HL-60 (cell line): ENCODE measurements at regions not wholly inside any gene's neighbourhood (a gene's known extent, or its start where the extent isn't known, plus 50 kb on each side); places are given as distances from the start of the nearest gene placed in this dataset.

Experiments used
- DNase-seq, 2 experiments: peaks; one replicate each; pipeline ENCODE4 v3.0.0-alpha.2; 2010 to 2020; ENCODE audit warnings: low read depth in 1 of 2, low spot score in 1 of 2
- H3K27ac ChIP-seq: fragments of 250-450 bp; sonication (Bioruptor Pico); replicated peaks from 2 replicates; pipeline ENCODE4 v1.5.1; 2020; ENCODE audit warnings: mild to moderate bottlenecking, moderate library complexity
- H3K27me3 ChIP-seq: fragments of 250-450 bp; sonication (Bioruptor Pico); 2 replicates; pipeline ENCODE4 v1.5.1; 2021; ENCODE audit warnings: mild to moderate bottlenecking, moderate library complexity; ENCODE audit not compliant: insufficient read depth, poor library complexity, severe bottlenecking
- H3K4me3 ChIP-seq: replicated peaks from 2 replicates; pipeline ENCODE4 v1.5.1; 2011; ENCODE audit warnings: mild to moderate bottlenecking, control low read depth, low read length; ENCODE audit not compliant: insufficient read depth
- CTCF ChIP-seq: IDR thresholded peaks from one replicate; pipeline ENCODE4 v1.5.1; 2011; ENCODE audit warnings: low read length, control low read depth, inconsistent platforms; ENCODE audit not compliant: insufficient read depth
- GABPA ChIP-seq: IDR thresholded peaks from 2 replicates; pipeline ENCODE4 v1.6.1; 2012; ENCODE audit warnings: low read depth
- POLR2AphosphoS5 ChIP-seq: IDR thresholded peaks from 2 replicates; pipeline ENCODE4 v1.6.1; 2012; ENCODE audit warnings: low read depth
- REST ChIP-seq: IDR thresholded peaks from 2 replicates; pipeline ENCODE4 v1.6.1; 2012; ENCODE audit warnings: low read depth; ENCODE audit not compliant: insufficient replicate concordance
- SPI1 ChIP-seq: IDR thresholded peaks from 2 replicates; pipeline ENCODE4 v1.6.1; 2012; ENCODE audit warnings: low read depth, mild to moderate bottlenecking, borderline replicate concordance

- no peak overlapping the region for H3K27ac ChIP-seq
- H3K4me3 ChIP-seq = no peak overlapping the region
- no peak for DNase-seq
- no peaks in the 10 kb centered on the region for H3K27me3 ChIP-seq
- TF ChIP-seq REST = no peak
- no peak for TF ChIP-seq GABPA
- TF ChIP-seq POLR2AphosphoS5 = no peak
- no peak for TF ChIP-seq SPI1
- no peak for TF ChIP-seq CTCF
Observed at GRCh38 chr4:98728433-98728832, 70.0 kb upstream of the TSPAN5 start.

- no peak for DNase-seq
- Histone ChIP-seq H3K27ac (no peak overlapping the region), H3K27me3 (no peaks in the 10 kb centered on the region), H3K4me3 (no peak overlapping the region)
- TF ChIP-seq CTCF = no peak
- no peak for TF ChIP-seq POLR2AphosphoS5
- TF ChIP-seq GABPA = no peak
- TF ChIP-seq REST = no peak
- no peak for TF ChIP-seq SPI1
Observed at GRCh38 chr4:98722000-98722399, 63.6 kb upstream of the TSPAN5 start.

- H3K27me3 ChIP-seq = no peaks in the 10 kb centered on the region
- no peak overlapping the region for H3K27ac ChIP-seq
- H3K4me3 ChIP-seq = no peak overlapping the region
- TF ChIP-seq SPI1 (no peak), GABPA (no peak), REST (no peak), POLR2AphosphoS5 (no peak), CTCF (no peak)
- DNase-seq = no peak
Observed at GRCh38 chr4:98720871-98721480, 62.6 kb upstream of the TSPAN5 start.
